ENCODE measurements at regions not wholly inside any gene's neighbourhood (a gene's known extent, or its start where the extent isn't known, plus 50 kb on each side); places are given as distances from the start of the nearest gene placed in this dataset.

GRCh38 chr6:63521475-63522210 is 50.6 kb upstream of the LOC128125822 start:
- TF ChIP-seq CTCF (IDR thresholded peaks at IDR 0.05) = no peak
- TF ChIP-seq POLR2AphosphoS5 (IDR thresholded peaks at IDR 0.05) = no peak
- TF ChIP-seq EP300 (IDR thresholded peaks at IDR 0.05) = no peak
- TF ChIP-seq POLR2A (IDR thresholded peaks at IDR 0.05) = no peak

All from stomach (tissue), 4 donors.